K562 (cell line): ENCODE measurements at regions not wholly inside any gene's neighbourhood (a gene's known extent, or its start where the extent isn't known, plus 50 kb on each side); places are given as distances from the start of the nearest gene placed in this dataset.

ENCODE experiments used
- ATAC-seq: fragments of 200-7000 bp; cut with Tn5 transposase; 3 replicates; pipeline ENCODE4 v1.9.1; 2020; ENCODE audit warnings: moderate library complexity
- BruUV-seq: library from RNA; stranded (reverse); fragments of 400-500 nt; replicated peaks from 2 replicates; lab custom pipeline; 2021; lab: Mats Ljungman, UMichigan
- CTCF ChIA-PET: fragments of 300-600 bp; formaldehyde crosslinking; extraction: SDS; loops from one replicate; lab custom pipeline; 2021; ENCODE audit warnings: low intra/inter-chr PET ratio; lab: Yijun Ruan, JAX
- POLR2A ChIA-PET: fragments of 300-600, 350-650 bp; sonication (Branson Sonifier 250); formaldehyde crosslinking; extraction: SDS; loops from one replicate; lab custom pipeline; 2021; ENCODE audit warnings: antibody characterized with exemption, inconsistent platforms; lab: Yijun Ruan, JAX
- DNase-seq, 4 experiments: peaks; one replicate each; pipeline versions ENCODE4 v3.0.0 to v3.0.0-alpha.2; 2011 to 2018; ENCODE audit warnings: low spot score in 3 of 4, mixed read lengths in 3 of 4; ENCODE audit errors: extremely low read depth in 1 of 4
- FAIRE-seq: peaks from 2 replicates; lab custom pipeline; 2011; peaks lifted over from hg19 to GRCh38; lab: Jason Lieb, UNC
- H2AFZ ChIP-seq: 2 replicates; pipeline ENCODE4 v1.6.0; 2011; ENCODE audit warnings: low read depth, low read length, control low read depth, inconsistent platforms
- H3K27ac ChIP-seq: fragments of 200-600 bp; 3 replicates; pipeline ENCODE4 v1.8.0; 2011; ENCODE audit warnings: low read depth, mild to moderate bottlenecking, control low read depth, inconsistent platforms, low read length, moderate library complexity, mixed read lengths; ENCODE audit errors: extremely low read depth
- H3K27me3 ChIP-seq, 2 experiments: fragments of 300-600 bp in 1 of 2; 2 replicates in 1 of 2; 3 replicates in 1 of 2; pipeline versions ENCODE4 v1.6.0 to v1.8.0; 2011; ENCODE audit warnings: inconsistent platforms in 2 of 2, low read length in 2 of 2, mild to moderate bottlenecking in 1 of 2, mixed read lengths in 1 of 2, moderate library complexity in 1 of 2; ENCODE audit not compliant: control insufficient read depth in 2 of 2, insufficient read depth in 2 of 2
- H3K36me3 ChIP-seq: fragments of 300-600 bp; 3 replicates; pipeline ENCODE4 v1.8.0; 2011; ENCODE audit warnings: mild to moderate bottlenecking, low read length, inconsistent platforms; ENCODE audit not compliant: control insufficient read depth, insufficient read depth
- H3K4me1 ChIP-seq, 2 experiments: fragments of 200-600 bp in 1 of 2; replicated peaks in 1 of 2; 2 replicates in 1 of 2; 3 replicates in 1 of 2; pipeline versions ENCODE4 v1.5.1 to v1.8.0; 2011; ENCODE audit warnings: inconsistent platforms in 2 of 2, low read length in 2 of 2, mild to moderate bottlenecking in 1 of 2, mixed read lengths in 1 of 2, moderate library complexity in 1 of 2; ENCODE audit not compliant: control insufficient read depth in 2 of 2, insufficient read depth in 2 of 2
- H3K4me2 ChIP-seq: 2 replicates; pipeline ENCODE4 v1.6.1; 2011; ENCODE audit warnings: low read length, control low read depth, inconsistent platforms, mixed read lengths; ENCODE audit not compliant: insufficient read depth
- H3K4me3 ChIP-seq: fragments of 200-600 bp; sonication (generic), shearing (Covaris generic); 2 replicates; pipeline ENCODE4 v1.5.1; 2016; ENCODE audit warnings: control low read depth, inconsistent platforms
- H3K79me2 ChIP-seq: fragments of 200-600 bp; 3 replicates; pipeline ENCODE4 v1.8.0; 2011; ENCODE audit warnings: low read length, inconsistent platforms; ENCODE audit not compliant: control insufficient read depth, insufficient read depth
- H3K9ac ChIP-seq, 2 experiments: 2 replicates each; pipeline versions ENCODE4 v1.6.0 to v1.6.1; 2011; ENCODE audit warnings: low read depth in 2 of 2, low read length in 2 of 2, control low read depth in 1 of 2, inconsistent platforms in 1 of 2, mild to moderate bottlenecking in 1 of 2, mixed read lengths in 1 of 2; ENCODE audit not compliant: insufficient read depth in 1 of 2
- H3K9me1 ChIP-seq: one replicate; pipeline ENCODE4 v1.6.0; 2011; ENCODE audit warnings: inconsistent platforms, mild to moderate bottlenecking, low read length, moderate library complexity; ENCODE audit not compliant: control insufficient read depth, insufficient read depth
- H3K9me3 ChIP-seq: replicated peaks from 2 replicates; pipeline ENCODE4 v1.5.1; 2011; ENCODE audit warnings: low read depth, low read length, inconsistent platforms; ENCODE audit not compliant: control insufficient read depth, insufficient read depth
- H4K20me1 ChIP-seq: replicated peaks from 2 replicates; pipeline ENCODE4 v1.6.1; 2011; ENCODE audit warnings: low read length, inconsistent platforms, mixed read lengths; ENCODE audit not compliant: control insufficient read depth, insufficient read depth
- BCOR ChIP-seq: fragments of 450-650 bp; IDR thresholded peaks from 2 replicates; pipeline ENCODE4 v1.6.1; 2016
- C11orf30 ChIP-seq: fragments of 450-650 bp; IDR thresholded peaks from 2 replicates; pipeline ENCODE4 v1.6.1; 2016; ENCODE audit warnings: low read depth, mild to moderate bottlenecking
- CBX8 ChIP-seq: fragments of 200-600 bp; sonication (generic); IDR thresholded peaks from 2 replicates; pipeline ENCODE4 v1.6.1; 2012; ENCODE audit warnings: borderline replicate concordance, mixed run types, low read depth, mild to moderate bottlenecking, moderate library complexity, mixed read lengths, low read length, control low read depth, inconsistent platforms; ENCODE audit not compliant: poor library complexity, severe bottlenecking; ENCODE audit errors: extremely low read depth
- KAT7 ChIP-seq: sonication (generic); formaldehyde crosslinking; IDR thresholded peaks from 2 replicates; pipeline ENCODE4 v1.8.0; 2022; ENCODE audit warnings: missing genetic modification reagents, mild to moderate bottlenecking, borderline replicate concordance
- MYNN ChIP-seq, 2 experiments: sonication (generic); formaldehyde crosslinking in 1 of 2; IDR thresholded peaks; 2 replicates each; pipeline versions ENCODE4 v1.5.0 to v1.6.1; 2016 to 2020; ENCODE audit warnings: antibody characterized with exemption in 1 of 2, missing genetic modification reagents in 1 of 2
- POLR2G ChIP-seq: fragments of 200-400 bp; formaldehyde crosslinking; IDR thresholded peaks from 2 replicates; pipeline ENCODE4 v1.6.1; 2017; ENCODE audit warnings: low read depth, mild to moderate bottlenecking, antibody characterized with exemption, low read length, moderate library complexity
- RAD51 ChIP-seq: fragments of 450-650 bp; IDR thresholded peaks from 2 replicates; pipeline ENCODE4 v1.7.1; 2016; ENCODE audit warnings: low read depth, mild to moderate bottlenecking, borderline replicate concordance
- ZC3H8 ChIP-seq: fragments of 450-650 bp; IDR thresholded peaks from 2 replicates; pipeline ENCODE4 v1.6.1; 2017
- ZNF3 ChIP-seq: fragments of 250-450 bp; sonication (Bioruptor Pico); IDR thresholded peaks from 2 replicates; pipeline ENCODE4 v1.5.0; 2021; ENCODE audit warnings: mild to moderate bottlenecking, moderate library complexity
- ZNF431 ChIP-seq: sonication (generic); formaldehyde crosslinking; IDR thresholded peaks from 2 replicates; pipeline ENCODE4 v1.8.0; 2022; ENCODE audit warnings: mild to moderate bottlenecking, missing genetic modification reagents
- WGBS: fragments of 100-300 bp; shearing (Covaris generic); methylation state at CpG from one replicate; pipeline ENCODE4 v1.1.6; 2016; ENCODE audit warnings: low coverage, mixed read lengths; ENCODE audit not compliant: insufficient coverage; ENCODE audit errors: missing lambda C conversion rate; 5-methylcytosine and 5-hydroxymethylcytosine counted together
- in situ Hi-C: fragments of 300-500 bp; cut with MboI; formaldehyde crosslinking; loops from 4 replicates; pipeline ENCODE4 v1.15.0; 2018; ENCODE audit warnings: inconsistent platforms, mixed read lengths
- intact Hi-C: fragments of 100-400 bp; cut with micrococcal nuclease; formaldehyde crosslinking; loops from 2 replicates; pipeline ENCODE4 v1.14.2; 2022
- TF ChIP-seq, protein P1 (sequence below): sonication (generic); formaldehyde crosslinking; IDR thresholded peaks from 2 replicates; pipeline ENCODE4 v1.8.0; 2022; ENCODE audit warnings: mild to moderate bottlenecking, missing genetic modification reagents
- TF ChIP-seq, protein P2 (sequence below): fragments of 450-650 bp; IDR thresholded peaks from 2 replicates; pipeline ENCODE4 v1.6.1; 2016; ENCODE audit warnings: low read depth, mild to moderate bottlenecking, moderate library complexity
- TF ChIP-seq, protein P3 (sequence below): sonication (generic); formaldehyde crosslinking; IDR thresholded peaks from 2 replicates; pipeline ENCODE4 v1.9.0; 2022; ENCODE audit warnings: mild to moderate bottlenecking, missing genetic modification reagents

DNA sequence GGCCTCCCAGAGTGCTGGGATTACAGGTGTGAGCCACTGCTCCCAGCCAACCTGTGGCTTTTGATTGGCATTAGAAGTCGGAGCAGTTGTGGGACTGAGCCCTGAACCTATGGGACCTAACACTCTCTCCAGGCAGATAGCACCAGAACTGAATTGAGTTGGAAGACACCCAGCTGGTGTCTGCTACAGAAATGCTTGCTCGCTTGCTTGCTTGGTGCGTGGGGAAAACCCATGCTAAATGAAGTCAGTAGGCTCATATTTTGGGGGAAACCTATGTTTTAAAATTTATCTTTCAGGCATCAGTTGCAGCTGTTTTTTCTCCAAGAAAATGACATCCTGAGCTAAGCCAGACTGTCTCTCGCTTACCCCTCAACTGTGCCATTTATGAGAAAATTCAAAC is 158.5 kb upstream of the RFC3 start:
- WGBS, result 0% methylated on average over 4 of the region's 4 CpGs

More for the DNA sequence above, 158.5 kb upstream of the RFC3 start:
- H3K36me3 ChIP-seq, result no peaks in the 10 kb centered on the region
- DNase-seq (no peak), FAIRE-seq (no peak), ATAC-seq (no peak)
- peaks cover 0 to 2% of the 10 kb centered on the region in 2 experiments; a peak in 1 of 5 replicates for H3K27me3 ChIP-seq
- CTCF ChIA-PET, result no interaction called here
- no peaks in the 10 kb centered on the region for H3K9me1 ChIP-seq
- TF ChIP-seq, protein P1, sequence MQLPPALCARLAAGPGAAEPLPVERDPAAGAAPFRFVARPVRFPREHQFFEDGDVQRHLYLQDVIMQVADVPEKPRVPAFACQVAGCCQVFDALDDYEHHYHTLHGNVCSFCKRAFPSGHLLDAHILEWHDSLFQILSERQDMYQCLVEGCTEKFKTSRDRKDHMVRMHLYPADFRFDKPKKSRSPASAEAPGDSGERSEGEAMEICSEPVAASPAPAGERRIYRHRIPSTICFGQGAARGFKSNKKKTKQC (CRISPR knock-in tag), result no peak
- TF ChIP-seq C11orf30 (no peak), MYNN (IDR thresholded peaks at IDR 0.05) (no peak), MYNN (CRISPR knock-in tag; IDR thresholded peaks at IDR 0.05) (no peak), CBX8 (no peak), POLR2G (no peak), ZNF3 (no peak), KAT7 (CRISPR knock-in tag) (no peak), ZNF431 (no peak), RAD51 (no peak), ZC3H8 (no peak), BCOR (no peak)
- TF ChIP-seq, protein P2, sequence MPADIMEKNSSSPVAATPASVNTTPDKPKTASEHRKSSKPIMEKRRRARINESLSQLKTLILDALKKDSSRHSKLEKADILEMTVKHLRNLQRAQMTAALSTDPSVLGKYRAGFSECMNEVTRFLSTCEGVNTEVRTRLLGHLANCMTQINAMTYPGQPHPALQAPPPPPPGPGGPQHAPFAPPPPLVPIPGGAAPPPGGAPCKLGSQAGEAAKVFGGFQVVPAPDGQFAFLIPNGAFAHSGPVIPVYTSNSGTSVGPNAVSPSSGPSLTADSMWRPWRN, result no peak
- TF ChIP-seq, protein P3, sequence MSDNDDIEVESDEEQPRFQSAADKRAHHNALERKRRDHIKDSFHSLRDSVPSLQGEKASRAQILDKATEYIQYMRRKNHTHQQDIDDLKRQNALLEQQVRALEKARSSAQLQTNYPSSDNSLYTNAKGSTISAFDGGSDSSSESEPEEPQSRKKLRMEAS (CRISPR knock-in tag), result no peak
- H4K20me1 ChIP-seq, result no peaks in the 10 kb centered on the region
- H3K4me1 ChIP-seq, result no peaks in the 10 kb centered on the region; a peak in 1 of 5 replicates
- in situ Hi-C loops (no loop called here), intact Hi-C loops (no loop called here)
- no peaks in the 10 kb centered on the region for H3K79me2 ChIP-seq
- H2AFZ ChIP-seq, result no peak overlapping the region
- no peak overlapping the region for H3K27ac ChIP-seq
- POLR2A ChIA-PET, result no interaction called here
- no peak overlapping the region for H3K4me3 ChIP-seq
- BruUV-seq, result no TSS peak
- H3K9me3 ChIP-seq, result no peaks in the 10 kb centered on the region
- no peak overlapping the region for H3K9ac ChIP-seq
- no peak overlapping the region for H3K4me2 ChIP-seq
